ENCODE measurements at regions not wholly inside any gene's neighbourhood (a gene's known extent, or its start where the extent isn't known, plus 50 kb on each side); places are given as distances from the start of the nearest gene placed in this dataset.
A peak's percentile ranks its signal among the peaks of the same experiment; 100 is the strongest.

DNA sequence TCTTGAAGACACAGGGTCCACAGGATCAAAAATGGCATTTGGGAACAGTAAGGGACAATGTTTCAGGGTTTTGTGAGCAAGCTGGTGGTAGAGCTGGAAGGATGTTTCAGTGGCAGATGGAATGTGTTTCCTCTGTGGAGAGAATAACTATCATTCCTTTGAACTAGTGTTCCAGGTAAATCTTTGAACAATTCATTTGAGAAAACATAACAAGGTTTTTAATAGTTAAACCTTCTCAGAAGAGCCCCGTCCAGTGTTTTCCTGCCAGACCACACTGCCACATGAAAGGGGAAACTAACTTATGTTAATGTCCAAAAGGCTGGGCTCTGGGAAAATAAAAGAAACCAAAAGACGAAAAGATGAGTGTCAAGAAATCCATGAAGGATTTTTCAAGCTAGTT, 207.0 kb upstream of the ZNF462 start:
- DNase-seq (ENCODE audit: low read depth) = no peak

DNA sequence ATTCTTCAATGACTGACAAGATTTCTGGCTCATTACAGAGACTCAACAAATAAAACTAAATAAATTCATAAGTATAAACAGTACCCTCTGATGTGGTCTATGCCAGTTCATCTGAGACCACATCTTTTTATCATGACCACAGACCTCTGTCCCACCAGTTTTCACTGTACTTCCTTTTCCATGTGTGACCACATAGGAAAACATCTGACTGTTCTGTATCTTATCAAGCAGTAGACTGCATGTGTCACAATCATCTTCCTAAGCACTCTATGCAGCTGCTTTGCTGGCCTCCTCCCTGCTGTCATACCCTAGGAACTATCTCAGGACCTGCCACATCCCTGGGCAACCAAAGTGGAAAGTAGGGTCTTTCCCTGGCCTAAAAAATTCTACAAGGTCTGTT, 205.0 kb upstream of the ZNF462 start:
- DNase-seq (ENCODE audit: low read depth) = no peak

DNA sequence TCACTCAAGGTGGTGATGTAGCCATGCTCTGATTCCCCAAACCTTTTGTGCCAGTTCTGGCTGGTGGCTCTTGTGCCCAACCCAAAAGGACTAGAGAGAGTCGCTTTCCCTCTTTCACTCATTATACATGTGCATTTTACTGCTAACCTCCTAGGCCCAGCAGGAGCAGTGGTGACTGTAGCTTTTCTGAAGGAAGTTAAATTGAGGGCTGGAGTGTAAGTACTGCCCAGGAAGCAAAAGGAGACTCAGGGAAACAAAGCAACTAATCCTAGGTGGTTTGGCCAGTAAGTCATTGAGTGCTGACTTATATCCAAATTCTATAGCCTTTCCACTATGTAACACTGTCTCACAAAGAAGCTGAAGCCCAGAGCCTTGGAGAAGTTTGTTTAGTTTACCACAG, 194.4 kb upstream of the ZNF462 start:
- no peak for DNase-seq (ENCODE audit: low read depth)

DNA sequence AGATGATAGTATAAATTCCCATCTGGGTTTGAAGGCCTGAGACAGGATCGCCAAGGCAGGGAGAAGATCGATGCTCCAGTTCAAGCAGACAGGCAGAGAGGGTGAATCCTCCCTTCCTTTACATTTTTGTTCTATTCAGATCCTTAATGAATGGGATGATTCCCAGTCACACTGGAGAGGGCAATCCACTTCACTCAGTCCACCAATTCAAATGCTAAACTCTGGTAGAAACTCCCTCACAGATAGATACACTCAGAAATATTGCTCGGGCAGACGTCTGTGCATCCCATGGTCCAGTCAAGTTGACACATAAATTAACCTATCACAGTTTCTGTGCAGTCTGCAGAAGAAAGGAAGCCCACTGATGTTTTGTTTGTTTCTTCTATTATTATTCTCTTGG, 193.1 kb upstream of the ZNF462 start:
- no peak for DNase-seq (ENCODE audit: low read depth)

DNA sequence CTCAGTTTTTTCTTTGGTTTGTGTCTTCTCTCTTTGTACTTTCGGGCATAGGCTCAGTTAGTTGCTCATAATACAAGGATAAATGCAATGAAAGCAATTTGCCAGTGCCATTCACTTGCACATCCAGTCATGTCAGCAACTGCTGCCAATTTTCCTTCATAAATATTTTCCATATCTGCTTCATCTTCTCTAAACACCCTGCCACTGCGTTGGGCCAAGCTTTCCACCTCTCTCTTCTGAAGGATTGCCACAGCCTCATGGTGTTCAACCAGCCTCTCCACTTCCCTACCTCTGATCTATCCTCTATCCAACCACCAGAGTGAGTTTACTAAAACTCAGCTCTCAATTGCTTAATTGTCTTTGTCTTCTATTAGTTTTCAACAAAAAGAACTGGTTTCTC, 192.5 kb upstream of the ZNF462 start:
- no peak for DNase-seq (ENCODE audit: low read depth)

DNA sequence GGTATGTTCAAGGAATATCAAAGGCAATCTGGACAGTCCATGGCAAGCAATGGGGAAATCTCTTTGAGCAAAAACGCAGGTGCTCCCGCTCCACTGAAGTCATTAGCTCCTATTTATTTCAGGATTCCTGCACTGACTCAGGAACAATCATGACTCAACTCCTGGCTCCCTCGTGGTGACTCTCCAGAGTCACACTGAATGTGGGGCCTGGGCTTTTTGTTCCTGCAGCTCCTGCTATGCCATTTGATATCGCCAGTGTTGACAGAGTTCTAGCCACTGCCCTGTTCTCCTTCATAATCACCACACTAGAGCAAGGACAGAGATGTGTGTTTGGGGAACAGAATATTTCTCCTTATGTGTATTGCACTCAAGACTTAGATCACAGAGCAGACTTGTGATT, 187.2 kb upstream of the ZNF462 start:
- peak; percentile 22 for DNase-seq (ENCODE audit: low read depth)

DNA sequence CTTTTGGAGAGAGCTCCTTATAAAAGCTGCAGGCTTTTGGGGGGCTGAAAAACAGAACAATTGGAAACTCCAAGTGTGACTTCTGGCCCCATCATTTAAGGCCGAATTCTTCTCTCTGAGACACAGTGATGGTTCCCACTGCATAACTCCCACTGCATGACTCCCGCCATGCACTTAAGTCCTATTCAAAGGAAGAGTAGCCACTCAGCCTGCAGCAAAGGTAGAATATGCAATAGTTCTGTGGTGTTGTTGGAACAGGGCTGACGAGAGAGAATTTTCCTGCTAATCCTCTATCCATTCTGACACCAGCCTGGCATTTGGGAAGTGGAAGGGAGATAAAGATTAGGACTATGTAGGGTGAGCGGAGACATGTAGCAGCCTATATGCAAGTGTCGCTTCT, 185.6 kb upstream of the ZNF462 start:
- DNase-seq (ENCODE audit: low read depth) = no peak

DNA sequence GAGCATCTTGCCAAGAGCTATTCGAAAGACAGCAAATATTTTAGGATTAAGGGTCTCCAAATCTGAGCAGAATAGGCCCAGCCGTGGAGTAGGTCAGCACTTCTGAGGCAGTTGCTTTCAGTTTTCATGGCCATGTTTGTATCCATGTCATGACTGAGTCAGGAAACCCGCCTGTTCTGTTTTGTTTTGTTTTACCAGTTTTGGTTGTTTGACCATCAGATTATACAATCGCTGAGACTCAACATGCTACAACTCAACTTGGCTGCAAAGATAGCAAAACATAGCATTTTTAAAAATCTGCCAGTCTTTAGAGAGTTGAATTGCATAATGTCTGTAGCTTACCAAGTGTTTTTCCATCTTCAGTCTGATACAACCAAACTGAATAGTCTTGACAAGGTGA, 185.1 kb upstream of the ZNF462 start:
- no peak for DNase-seq (ENCODE audit: low read depth)

DNA sequence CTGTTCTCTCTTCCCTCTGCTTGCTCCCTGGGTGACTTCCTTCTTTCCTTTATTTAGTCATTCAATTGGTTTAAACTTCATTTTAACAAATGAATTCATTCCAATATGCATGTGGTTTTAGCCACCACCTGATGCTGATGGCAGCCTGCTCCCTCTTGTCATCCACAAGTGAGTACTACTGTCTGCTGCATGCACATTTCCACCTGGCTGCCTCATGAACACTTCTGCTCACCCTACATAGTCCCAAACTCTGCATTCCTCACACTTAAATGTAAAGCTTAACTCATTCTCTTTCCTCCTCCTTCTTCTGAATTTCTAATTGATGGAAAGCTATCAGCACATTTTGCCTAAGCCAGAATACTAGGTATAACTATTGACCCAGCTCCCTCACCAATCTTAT, 184.7 kb upstream of the ZNF462 start:
- DNase-seq (ENCODE audit: low read depth) = no peak

DNA sequence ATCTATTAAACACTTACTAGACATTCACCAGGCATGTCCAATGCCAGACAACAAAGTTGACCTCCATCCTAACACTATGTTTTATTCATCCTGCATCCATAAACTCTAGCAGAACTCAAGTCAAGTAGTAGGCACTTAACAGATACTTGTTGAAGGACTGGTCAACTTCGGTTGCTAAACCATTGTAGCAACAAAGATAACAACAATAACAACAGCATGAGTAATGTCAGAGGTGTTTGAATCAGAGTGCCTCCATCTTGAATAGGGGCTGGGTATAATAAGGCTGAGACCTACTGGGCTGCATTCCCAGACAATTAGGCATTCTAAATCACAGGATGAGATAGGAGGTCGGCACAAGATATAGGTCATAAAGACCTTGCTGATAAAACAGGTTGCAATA, 180.5 kb upstream of the ZNF462 start:
- peak; percentile 6 for DNase-seq (ENCODE audit: low read depth)

DNA sequence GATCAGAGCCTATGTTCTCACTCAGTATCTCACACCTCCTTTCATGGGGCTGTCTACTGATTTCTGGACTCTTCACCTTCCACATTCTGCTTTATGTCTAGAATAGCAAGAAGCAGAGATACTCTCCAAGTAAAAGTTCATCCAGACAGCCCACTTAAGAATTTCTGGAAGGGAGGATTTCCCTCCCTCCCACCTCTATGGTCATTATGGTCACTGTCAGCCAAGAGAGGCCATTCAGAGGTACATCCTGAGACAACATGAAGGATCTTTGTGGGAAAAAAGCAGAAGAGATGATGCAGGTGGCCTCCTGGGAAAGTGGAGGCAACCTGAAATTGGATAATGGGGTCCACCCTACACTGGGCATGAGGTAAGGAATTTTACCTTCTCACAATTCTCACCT, 179.5 kb upstream of the ZNF462 start:
- DNase-seq (ENCODE audit: low read depth) = no peak

DNA sequence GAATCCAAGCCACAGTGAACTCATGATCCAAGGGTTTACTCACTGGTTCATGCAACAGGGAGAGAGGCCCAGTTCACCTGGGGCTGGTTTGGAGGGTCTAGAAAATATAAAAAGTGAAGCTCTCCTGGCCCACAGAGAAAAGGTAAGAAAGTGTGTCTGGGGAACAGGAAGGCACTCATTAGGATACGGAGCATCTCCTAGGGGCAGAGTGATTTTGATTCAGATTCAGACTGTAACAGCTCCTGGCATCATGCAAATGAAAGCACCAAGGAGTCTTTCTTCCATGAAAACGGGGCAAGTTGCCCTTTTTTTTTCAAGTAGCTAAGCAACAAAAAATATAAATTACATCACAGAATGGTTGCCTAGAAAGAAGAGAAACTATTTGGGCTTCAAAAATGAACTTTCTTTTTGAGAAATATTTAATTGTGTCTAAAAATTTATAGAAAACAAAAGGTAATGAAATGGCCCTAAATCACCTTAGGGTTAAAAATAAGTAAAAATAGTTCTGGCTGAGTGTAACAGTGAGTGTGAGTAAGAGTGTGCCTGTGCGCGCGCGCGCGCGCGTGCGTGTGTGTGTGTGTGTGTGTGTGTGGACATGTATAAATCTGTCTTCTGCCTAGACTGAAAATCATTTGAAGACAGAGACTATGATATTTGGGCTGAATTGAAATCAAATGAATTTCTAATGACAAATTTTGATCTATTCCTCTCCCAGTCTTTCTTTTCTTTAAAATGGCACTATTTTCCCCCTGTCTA, 177.8 kb upstream of the ZNF462 start:
- DNase-seq (ENCODE audit: low read depth) = no peak

DNA sequence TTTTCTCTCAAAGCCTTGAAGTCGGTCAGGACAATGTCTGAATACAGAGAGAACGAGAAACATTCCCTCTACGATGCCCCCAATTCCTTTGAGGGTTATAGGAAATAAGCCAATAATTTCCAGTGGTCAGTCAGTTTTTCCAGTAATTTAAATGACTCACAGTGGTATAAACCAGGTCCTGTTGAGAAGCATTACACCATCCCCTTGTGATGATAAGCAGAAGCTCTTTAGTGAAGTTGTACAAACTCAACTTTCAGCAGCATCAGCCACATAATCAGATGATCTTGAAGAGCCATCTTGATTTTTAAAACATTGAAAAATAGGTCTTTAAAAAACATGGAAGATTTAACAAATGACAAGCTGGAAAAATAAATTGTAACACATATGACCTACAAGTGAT, 173.9 kb upstream of the ZNF462 start:
- DNase-seq (ENCODE audit: low read depth) = no peak

DNA sequence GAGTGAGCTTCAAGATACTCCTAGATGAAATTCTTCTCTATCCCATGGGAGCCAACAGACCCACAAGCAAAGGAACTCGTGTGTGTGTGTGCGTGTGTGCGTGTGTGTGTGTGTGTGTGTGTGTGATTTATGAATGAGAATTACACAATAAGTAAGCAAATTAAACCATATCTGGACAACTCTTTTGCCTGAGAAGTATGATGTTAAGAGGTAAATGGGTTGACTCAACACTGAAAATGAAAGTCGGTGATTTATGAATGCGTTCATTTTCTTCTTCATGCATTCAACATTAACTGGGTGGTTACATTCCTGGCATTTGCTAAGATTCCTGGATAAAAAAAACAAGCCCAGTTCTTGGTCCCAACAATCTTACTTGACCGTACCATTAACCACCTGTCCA, 171.3 kb upstream of the ZNF462 start:
- DNase-seq (ENCODE audit: low read depth) = no peak

DNA sequence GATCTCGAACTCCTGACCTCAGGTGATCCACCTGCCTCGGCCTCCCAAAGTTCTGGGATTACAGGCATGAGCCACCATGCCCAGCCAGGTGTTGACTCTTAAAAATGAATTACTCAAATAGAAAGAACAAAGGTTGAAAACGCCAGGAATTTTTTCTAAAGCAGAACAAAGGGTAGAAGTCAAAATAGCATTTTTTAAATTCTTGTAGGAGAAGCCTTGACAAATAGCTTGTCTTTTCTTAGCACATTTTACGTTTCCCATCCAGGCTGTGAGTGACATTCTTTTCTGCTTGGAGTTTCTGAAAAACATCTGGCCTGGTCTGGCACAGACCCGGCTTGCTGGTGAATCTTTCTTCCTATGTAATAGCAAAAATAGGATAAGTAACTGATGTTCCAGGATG, 169.4 kb upstream of the ZNF462 start:
- DNase-seq (ENCODE audit: low read depth) = no peak

DNA sequence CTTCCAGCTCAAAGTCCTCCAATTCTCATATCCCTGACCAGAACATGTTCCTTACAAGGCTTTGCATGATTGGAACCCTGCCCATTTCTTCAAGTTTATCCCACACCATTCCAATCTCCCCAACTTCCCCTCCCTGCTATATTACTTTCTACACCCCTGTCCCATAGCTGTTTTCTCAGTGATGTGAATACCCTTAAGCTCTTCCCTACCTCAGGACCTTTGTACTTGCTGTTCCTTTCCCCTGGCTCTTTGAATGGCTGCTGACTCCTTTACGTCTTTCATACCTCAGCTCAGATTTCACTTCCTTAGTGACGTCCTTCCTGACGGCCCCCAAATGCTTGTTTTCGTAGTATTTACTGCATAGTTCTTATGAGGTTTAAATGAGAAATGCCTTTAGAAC, 166.2 kb upstream of the ZNF462 start:
- no peak for DNase-seq (ENCODE audit: low read depth)

DNA sequence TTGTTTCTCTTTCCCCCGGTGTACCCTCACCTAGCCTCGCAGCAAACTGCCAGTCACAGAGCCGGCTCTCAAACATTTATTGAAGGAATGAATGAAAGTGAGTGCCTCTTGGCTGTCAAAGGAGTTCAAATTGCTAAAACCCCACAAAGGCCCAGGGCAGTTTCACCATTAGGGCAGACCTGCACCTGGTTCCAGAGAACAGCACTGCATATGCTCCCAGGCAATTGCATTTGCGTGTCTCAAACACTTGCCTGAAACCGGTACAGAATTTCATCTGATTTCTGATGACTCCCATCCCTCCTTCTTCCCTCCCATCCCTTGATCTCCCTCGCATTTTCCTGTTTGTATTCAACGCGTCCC, 165.6 kb upstream of the ZNF462 start:
- no peak for DNase-seq (ENCODE audit: low read depth)

DNA sequence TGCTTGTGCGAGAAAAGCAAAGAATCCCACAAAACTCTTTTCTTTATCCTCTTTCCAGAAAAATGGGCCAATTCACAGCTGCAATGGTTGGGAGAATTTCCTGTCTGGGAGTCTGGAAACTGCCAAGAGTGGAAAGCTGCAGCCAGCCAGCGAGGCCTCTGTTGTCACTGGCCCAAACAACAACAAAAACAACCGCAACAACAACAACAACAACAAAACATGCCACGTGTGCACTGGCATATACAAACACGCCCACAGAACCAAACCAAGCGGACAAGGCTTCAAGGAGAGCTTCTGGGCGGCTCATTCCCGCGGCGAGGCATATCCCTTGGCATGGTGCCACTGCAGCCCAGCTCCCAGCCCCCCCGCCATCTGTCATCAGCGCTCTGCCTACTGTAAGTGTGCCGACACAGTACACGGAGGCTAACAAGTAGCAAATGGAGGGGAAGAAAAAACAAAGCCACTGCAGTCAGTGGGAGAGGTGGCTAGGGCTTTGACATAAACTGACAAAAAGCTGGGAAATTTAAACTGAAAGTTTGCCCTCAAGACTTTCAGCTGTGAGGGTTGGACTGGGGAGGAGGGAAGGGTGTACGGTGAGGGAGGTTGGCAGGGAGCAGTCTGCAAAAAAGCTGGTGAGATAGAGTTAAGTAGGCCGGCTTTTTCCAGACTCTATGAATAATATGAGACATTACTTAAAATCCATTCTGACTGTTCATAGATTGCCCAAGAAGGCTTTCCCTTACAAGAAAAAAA, 165.0 kb upstream of the ZNF462 start:
- peak; percentile 40 for DNase-seq (ENCODE audit: low read depth)

DNA sequence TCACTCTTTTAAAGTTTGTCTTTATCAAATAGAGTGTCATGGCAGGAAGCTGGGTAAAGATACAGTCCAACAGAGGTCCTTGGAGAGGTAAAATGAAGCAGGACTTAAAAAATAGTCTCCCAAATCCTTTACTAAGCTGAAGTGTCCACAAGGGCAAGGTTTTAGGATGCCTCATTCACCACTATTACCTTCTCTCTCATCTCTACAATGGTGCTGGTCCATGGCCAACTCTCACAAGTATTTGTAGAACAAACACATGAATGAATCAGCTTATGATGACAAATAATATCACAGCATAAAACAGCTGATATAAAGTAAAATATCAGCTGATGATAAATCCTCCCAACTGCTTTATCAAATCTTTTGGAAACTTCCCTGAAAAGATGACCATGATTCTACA, 162.3 kb upstream of the ZNF462 start:
- DNase-seq (ENCODE audit: low read depth) = no peak

DNA sequence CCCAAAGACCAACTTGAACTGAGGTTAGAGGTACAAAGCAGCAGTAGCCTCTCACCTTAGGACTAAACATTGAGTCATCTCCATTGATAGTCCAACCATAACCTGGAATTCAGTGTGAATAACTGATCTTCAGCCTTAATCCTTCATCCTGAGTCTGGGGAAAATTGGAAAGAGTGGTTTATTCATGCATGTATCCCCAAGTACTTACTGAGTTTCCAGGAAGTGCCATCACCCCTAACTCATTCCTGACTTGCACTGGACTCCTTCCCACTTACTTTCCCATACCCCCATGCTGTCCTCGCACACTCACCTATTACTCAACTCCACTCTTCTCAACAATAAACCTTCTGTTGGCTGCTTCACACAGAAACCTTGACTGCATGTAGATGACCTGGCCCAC, 161.4 kb upstream of the ZNF462 start:
- no peak for DNase-seq (ENCODE audit: low read depth)

DNA sequence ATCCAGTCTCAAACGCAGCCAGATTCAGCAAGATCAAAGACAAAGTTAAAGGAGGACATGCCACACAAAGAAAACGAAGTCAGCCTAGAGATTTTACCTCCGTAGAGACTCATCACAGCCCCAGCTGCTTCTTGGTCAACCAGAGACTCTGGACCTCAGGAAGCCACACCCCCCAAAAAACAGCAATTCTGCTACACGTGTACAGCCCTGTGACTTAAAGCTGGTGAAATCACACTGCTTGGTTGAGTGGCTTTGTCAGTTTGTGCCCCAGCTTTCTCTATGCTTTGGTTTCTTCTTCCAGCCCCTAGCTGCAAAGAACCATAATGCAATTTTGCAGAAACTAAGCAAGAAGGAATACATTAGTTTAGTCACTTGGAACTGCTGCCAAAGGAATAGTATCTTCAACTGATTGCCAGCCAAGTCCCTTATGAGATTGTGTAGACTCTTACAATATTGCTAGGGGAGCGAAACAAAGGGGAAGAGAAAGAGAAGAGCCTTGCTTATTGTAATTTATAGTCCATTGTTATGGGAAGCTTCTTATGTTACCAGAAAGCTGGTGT, 158.8 kb upstream of the ZNF462 start:
- peak; percentile 3 for DNase-seq (ENCODE audit: low read depth)

DNA sequence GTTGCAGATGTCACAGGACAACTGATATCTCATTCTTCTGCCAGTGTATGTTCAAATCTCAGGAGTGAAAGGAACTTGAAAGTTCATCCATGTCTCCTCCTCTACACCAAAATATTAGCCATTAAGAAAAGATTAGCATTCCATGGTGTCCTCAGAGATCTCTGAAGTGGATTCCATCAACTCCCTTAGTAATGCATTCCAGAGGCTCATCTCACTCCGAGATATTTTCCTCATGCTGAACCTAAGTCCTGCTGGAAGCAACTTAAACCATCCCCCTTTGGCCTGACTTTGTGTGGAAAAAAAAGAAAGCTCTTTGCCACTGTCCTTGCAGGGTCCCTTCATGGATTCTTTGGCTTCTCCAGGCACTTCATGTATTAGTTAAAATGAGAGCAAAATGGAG, 155.7 kb upstream of the ZNF462 start:
- no peak for DNase-seq (ENCODE audit: low read depth)

DNA sequence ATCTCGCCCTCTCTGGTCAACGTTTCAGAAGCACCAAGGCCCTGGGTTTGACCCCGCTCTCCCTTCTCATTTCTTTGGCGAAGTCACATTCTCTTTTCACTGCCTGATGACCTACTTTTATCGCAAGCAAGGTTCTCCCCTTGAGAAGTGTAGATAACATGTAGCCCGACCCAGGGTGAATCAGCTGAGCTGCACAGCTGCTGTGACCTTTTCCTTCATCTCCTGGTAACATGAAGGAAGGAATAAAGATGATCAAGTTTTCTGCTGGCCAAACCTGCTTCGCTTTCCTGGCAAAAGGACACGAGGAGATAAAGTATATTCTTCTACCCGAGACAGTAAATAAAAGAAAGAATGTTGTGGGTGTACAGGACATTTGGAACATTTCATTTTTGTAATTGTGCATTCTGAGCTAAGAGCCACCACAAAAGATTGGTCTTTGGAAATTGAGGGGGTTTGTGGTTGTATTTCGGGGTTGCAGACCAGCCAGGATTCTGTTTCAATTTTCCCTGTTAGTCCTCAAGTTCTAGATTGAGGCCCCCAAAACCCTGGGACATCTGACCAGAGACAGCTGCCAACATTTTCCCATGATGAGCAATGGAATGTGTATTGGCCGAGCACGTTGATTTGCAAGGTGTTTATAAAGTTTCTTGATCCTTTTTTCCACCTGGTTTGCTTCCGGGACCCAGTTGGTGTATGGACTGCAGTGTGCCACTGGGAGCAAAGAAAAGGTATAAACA, 155.1 kb upstream of the ZNF462 start:
- no peak for DNase-seq (ENCODE audit: low read depth)

Data from M059J (cell line).